RPMI7951 (cell line): ENCODE measurements at regions not wholly inside any gene's neighbourhood (a gene's known extent, or its start where the extent isn't known, plus 50 kb on each side); places are given as distances from the start of the nearest gene placed in this dataset.
"Not testable (repeated sequence)": the region's sequence is repeated elsewhere in the genome, so short reads cannot be mapped to it uniquely, and the experiment has no call there.

Experiments
- DNase-seq: peaks from one replicate; pipeline ENCODE4 v3.0.0-alpha.2; 2012; ENCODE audit warnings: low read depth

- DNase-seq = peak; percentile 73
Measured at GRCh38 chr12:114868995-114869834, 185.2 kb upstream of the TBX3 start.

DNA sequence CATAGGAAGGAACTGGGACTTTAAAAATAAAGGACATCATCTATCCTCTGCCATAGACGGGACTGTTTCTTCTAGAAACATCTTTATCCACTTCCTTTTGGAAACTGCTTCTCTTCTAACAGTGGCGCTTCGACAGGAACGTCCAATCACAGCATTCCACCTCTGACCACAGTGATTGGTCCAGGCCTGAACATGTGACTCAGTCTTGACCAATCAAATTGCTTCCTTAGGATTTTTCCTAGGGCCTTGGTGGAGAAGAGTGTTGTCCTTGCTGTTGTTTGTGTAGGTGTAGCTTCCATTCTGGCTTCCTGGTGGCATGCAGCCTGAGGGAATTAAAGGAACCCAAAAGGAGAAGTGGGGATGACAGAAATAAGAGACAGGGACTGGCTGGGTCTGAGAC is 182.4 kb upstream of the TBX3 start:
- DNase-seq = no peak

DNA sequence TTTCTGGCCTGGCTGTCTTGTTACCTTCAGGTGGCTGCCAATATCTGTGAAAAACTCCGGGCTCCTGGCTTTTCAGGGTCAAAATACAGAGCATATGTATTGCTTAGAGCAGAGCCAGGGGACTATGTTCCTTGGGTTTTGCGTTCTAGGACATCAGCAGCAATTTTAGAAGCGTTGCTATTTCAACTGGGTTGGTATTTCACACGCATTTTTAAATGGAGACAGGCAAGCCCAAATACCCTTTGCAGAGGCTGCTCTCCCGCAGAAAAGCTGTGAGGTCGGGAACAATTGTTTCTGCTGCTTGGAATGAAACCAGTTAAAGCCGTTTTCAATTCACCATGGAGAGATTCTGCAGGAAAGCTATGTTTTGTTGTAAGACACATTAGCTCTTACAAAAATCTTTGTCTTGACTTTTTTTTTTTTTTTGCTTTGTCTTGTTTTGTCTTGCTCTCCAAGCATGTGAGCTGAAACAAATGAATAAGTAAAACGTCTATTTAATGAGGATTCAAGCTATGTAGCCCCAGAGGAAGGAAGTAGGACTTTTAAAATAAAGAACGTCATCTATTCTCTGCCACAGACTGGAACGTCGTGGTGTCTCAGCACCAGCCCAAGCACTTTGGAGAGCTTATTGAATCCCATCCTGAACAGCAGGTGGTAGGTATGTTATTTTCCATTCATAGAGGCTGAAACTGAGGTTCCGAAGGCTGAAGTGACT is 181.0 kb upstream of the TBX3 start:
- no peak for DNase-seq

DNA sequence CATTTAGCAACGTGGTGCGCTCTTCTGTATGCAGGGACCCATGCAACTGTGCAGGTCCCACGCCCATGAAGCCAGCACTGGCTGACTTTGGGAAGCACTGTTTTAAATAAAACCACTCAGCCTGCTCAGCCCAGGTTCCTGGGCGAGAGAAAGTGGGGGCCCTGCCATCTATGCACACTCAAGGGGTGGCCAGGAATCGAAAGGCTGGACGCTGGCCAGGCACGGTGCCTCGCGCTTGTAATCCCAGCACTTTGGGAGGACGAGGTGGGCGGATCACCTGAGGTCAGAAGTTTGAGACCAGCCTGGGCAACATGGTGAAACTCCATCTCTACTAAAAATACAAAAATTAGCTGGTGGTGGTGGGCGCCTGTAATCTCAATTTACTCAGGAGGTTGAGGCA is 179.9 kb upstream of the TBX3 start:
- DNase-seq = no peak

DNA sequence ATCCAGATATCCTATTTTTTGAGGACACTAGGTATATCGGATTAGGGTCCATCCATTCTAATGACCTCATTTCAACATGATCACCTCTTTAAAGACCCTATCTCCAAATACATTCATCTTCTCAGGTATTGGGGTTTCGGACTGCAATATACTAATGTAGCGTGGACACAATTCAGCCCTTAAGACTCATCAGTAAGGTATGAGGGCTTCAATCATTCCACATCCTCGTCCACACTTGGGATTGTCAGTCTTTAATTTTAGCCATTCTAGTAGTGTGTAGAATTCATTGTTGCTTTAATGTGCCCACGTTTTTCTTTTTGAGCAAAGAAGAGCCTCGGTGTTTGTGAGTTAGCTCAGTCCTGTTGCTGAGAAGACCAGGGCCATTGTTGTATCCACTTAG is 177.0 kb upstream of the TBX3 start:
- no peak for DNase-seq

DNA sequence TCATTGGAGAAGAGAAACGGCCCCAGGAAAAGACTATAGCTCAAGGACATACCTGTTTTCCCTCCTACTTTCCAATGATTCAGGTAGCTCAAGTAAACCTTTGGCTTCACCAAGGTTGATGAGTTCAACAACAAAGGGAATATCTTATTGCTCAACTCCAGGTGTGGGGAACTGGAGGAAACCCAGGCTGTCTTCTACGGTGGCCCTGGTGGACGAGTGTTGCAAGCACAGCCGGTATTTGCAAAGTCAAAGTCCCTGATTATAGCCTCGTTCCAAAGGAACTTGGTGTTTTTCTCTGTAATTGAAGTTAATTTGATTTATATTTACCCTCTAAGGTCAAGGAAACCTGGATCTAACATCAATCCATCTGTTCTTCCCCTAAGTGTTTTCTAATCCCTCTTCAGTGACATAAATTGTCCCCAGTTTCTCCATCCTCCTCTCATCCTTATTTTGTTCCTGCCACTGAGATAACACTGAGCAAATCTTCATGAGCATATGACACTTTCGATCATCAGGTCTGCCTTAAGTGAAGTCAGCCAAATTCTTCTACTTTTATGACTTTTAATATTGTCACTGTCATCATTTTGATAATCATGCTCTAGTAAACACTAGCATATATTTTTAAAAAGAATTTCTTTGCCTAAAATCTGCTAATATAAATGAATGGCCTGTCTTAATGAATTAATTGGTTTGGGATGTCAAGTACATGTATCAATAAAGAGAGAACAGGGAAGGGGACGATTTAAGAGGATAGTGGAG is 174.6 kb upstream of the TBX3 start:
- no peak for DNase-seq

DNA sequence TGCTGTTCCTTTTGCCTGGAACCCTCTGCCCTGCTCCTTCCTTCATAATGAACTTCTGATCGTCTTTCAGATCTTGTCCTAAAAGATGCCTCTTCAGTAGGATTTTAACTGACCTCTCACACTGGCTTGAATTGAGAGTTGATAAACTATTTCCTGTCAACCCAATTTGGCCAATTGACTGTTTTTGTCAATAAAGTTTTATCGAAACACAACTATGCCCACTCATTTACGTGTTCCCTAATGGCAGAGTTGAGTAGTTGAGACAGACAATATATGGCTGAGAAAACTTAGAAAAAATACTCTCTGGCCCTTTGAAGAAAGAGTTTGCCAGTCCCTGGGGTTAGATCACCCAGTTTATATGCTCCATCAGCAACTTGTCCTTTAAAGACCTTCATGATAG is 171.7 kb upstream of the TBX3 start:
- DNase-seq = no peak

- peak; percentile 10 for DNase-seq
Measured at GRCh38 chr12:114852976-114853529, 169.1 kb upstream of the TBX3 start.

GRCh38 chr12:114851981-114852380 is 168.0 kb upstream of the TBX3 start:
- no peak for DNase-seq

- no peak for DNase-seq
Measured at GRCh38 chr12:114850661-114851275, 166.8 kb upstream of the TBX3 start.

- DNase-seq = peak; percentile 72
Measured at GRCh38 chr12:114848666-114849065, 164.7 kb upstream of the TBX3 start.

DNA sequence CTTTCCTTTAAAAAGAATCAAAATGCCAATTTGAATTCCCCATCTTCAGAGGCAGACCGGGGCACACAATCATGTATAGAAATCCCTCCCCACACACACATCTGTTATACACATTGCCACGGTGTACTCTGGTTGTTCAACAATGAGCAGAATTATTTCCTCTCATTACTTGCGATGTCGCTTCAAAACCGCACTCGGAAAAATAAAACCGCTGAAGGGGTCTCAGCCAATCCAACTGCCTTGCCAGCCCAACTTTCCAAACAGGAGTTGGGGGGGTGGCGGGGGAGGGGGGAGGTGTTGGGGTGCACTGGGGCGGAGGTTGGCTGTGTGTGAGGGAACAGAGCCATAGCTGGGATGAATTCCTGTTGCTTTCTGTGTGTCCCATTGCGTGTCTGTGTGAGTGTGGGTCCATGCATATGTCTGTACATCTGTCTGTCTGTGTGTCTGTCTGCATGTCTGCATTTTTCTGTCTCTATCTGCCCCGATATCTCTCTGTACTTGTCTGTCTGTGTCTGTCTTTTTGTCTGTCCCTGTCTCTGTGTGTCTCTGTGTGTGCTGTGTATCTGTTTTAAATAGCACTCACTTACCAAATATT is 163.6 kb upstream of the TBX3 start:
- DNase-seq = peak; percentile 22

- DNase-seq = no peak
Measured at GRCh38 chr12:114846771-114847170, 162.8 kb upstream of the TBX3 start.

- DNase-seq = no peak
Measured at GRCh38 chr12:114841557-114842251, 157.7 kb upstream of the TBX3 start.

GRCh38 chr12:114838480-114838879 is 154.5 kb upstream of the TBX3 start:
- no peak for DNase-seq

- DNase-seq = no peak
Measured at GRCh38 chr12:114836609-114837008, 152.6 kb upstream of the TBX3 start.

DNA sequence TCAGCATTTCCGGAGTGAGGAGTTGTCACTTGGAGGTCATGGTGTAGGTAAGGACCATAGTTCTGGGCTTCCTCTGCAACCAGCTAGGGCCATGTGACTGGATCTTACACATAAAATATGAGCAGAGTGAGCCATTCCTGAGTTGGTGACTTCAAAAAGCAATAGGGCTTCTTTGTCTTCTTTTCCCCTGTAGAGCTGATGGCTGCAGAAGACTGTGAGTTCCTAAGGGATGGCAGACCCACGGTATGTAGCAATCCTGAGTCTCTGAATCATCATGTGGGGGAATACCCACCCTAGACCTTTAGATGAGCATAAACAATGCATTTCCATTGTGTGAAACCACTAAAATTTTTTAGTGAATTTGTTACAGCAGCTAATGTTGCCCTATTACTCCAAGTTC is 151.1 kb upstream of the TBX3 start:
- peak; percentile 77 for DNase-seq

- DNase-seq = peak; percentile 71
Measured at GRCh38 chr12:114834621-114835020, 150.6 kb upstream of the TBX3 start.

GRCh38 chr12:114829833-114830232 is 145.9 kb upstream of the TBX3 start:
- no peak for DNase-seq

DNA sequence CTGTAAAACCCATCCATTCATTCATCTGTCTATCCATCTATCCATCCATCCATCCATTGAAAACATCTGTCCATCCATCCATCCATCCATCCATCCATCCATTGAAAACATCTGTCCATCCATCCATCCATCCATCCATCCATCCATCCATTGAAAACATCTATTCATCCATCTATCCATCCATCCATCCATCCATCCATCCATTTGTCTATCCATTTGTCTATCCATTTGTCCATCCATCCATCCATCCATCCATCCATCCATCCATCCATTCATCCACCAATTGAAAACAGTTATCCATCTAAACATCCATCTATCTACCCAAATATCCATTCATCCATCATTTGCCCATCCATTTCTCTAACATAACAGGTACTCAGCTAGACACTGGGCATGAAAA is 145.3 kb upstream of the TBX3 start:
- not testable (repeated sequence) for DNase-seq

DNA sequence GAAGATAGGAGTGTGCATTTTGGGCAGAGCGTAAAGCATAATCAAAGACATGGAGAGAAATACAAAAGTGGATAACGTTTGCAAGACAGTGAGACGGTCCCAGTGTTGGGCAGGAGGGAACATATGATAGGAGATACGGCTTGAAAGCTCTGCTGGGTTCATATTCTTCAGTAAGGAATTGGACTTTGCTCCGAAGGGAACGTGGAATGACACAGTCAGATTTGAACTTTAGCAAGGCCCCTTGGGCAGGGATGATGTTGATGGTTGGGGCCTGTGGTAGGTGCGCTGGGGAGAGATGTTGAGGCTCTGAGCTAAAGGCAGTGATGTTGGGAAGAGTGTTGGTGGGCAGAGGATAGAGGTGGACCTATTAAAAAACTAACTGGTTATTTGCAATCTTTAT is 143.5 kb upstream of the TBX3 start:
- DNase-seq = no peak
